ENCODE measurements at regions not wholly inside any gene's neighbourhood (a gene's known extent, or its start where the extent isn't known, plus 50 kb on each side); places are given as distances from the start of the nearest gene placed in this dataset.

- Histone ChIP-seq H3K27me3 (no peaks in the 10 kb centered on the region), H3K4me3 (no peak overlapping the region), H3K36me3 (no peaks in the 10 kb centered on the region), H3K4me1 (no peaks in the 10 kb centered on the region), H3K27ac (no peak overlapping the region), H3K9me3 (no peaks in the 10 kb centered on the region)
- no peak for DNase-seq
- TF ChIP-seq POLR2A (IDR thresholded peaks at IDR 0.05) (no peak), CTCF (IDR thresholded peaks at IDR 0.05) (no peak)
- 42 to 50% methylated on average over 3 of the region's 3 CpGs for WGBS, 2 donors
- intact Hi-C loops (cut with DNase I) = no loop called here
Measured at GRCh38 chr15:36208868-36209582, 370.4 kb upstream of the CDIN1 start.

DNA sequence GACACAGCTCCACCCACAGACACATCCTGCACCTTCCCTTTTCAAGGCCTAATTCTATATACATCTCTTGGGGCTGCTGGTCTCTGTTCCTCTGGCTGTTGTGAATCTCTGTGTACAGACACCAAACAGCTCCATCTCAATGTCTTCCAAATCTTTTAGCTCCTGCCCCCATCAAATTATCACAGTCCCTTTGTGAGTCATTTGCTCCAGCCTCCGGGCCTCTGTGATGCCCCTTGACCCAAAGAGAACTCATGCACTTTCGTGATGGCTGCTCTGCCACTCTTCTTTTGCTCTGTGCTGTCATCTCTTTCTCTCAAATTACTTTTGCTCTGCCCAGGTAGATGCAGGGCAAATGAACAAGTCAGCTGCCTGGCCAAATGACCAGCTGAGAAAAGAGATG, 369.0 kb upstream of the CDIN1 start:
- TF ChIP-seq POLR2A (IDR thresholded peaks at IDR 0.05) (no peak), CTCF (IDR thresholded peaks at IDR 0.05) (no peak)
- Histone ChIP-seq H3K9me3 (no peaks in the 10 kb centered on the region), H3K27me3 (no peaks in the 10 kb centered on the region), H3K27ac (no peak overlapping the region), H3K4me3 (no peak overlapping the region), H3K36me3 (no peaks in the 10 kb centered on the region), H3K4me1 (no peaks in the 10 kb centered on the region)
- no peak for DNase-seq
- intact Hi-C loops (cut with DNase I) = no loop called here
- 49 to 70% methylated on average over 2 of the region's 2 CpGs for WGBS, 2 donors

- Histone ChIP-seq H3K4me3 (no peak overlapping the region), H3K9me3 (peaks cover 0 to 6% (median 0%) of the 10 kb centered on the region in 3 donors), H3K36me3 (no peaks in the 10 kb centered on the region), H3K4me1 (no peaks in the 10 kb centered on the region), H3K27me3 (no peaks in the 10 kb centered on the region), H3K27ac (no peak overlapping the region)
- 86 to 95% methylated on average over 3 of the region's 3 CpGs for WGBS, 2 donors
- intact Hi-C loops (cut with DNase I) = no loop called here
- TF ChIP-seq POLR2A (IDR thresholded peaks at IDR 0.05) (no peak), CTCF (IDR thresholded peaks at IDR 0.05) (no peak)
- no peak for DNase-seq
Measured at GRCh38 chr15:36218322-36218721, 361.1 kb upstream of the CDIN1 start.

GRCh38 chr15:36218991-36219390, 360.4 kb upstream of the CDIN1 start:
- H3K9me3 ChIP-seq = peaks cover 0 to 6% (median 0%) of the 10 kb centered on the region in 3 donors
- H3K36me3 ChIP-seq = no peaks in the 10 kb centered on the region
- 48 to 54% methylated on average over 2 of the region's 2 CpGs for WGBS, 2 donors
- no peak overlapping the region for H3K27ac ChIP-seq
- no peaks in the 10 kb centered on the region for H3K4me1 ChIP-seq
- TF ChIP-seq CTCF (IDR thresholded peaks at IDR 0.05) (no peak), POLR2A (IDR thresholded peaks at IDR 0.05) (no peak)
- no peak for DNase-seq
- no peaks in the 10 kb centered on the region for H3K27me3 ChIP-seq
- intact Hi-C loops (cut with DNase I) = no loop called here
- no peak overlapping the region for H3K4me3 ChIP-seq

- no peak overlapping the region for H3K4me3 ChIP-seq
- WGBS, 2 donors = 40% methylated on average over 1 of the region's 1 CpG; no CpG with 5 or more reads in 1 of the 2 donors
- H3K4me1 ChIP-seq = no peaks in the 10 kb centered on the region
- DNase-seq = no peak
- no peak overlapping the region for H3K27ac ChIP-seq
- H3K36me3 ChIP-seq = no peaks in the 10 kb centered on the region
- H3K9me3 ChIP-seq = peaks cover 0 to 6% (median 0%) of the 10 kb centered on the region in 3 donors
- intact Hi-C loops (cut with DNase I) = no loop called here
- TF ChIP-seq CTCF (IDR thresholded peaks at IDR 0.05) (no peak), POLR2A (IDR thresholded peaks at IDR 0.05) (no peak)
- no peaks in the 10 kb centered on the region for H3K27me3 ChIP-seq
Measured at GRCh38 chr15:36221992-36222391, 357.4 kb upstream of the CDIN1 start.

Data from esophagus squamous epithelium (tissue), 5 donors.